ENCODE measurements at regions not wholly inside any gene's neighbourhood (a gene's known extent, or its start where the extent isn't known, plus 50 kb on each side); places are given as distances from the start of the nearest gene placed in this dataset.

DNA sequence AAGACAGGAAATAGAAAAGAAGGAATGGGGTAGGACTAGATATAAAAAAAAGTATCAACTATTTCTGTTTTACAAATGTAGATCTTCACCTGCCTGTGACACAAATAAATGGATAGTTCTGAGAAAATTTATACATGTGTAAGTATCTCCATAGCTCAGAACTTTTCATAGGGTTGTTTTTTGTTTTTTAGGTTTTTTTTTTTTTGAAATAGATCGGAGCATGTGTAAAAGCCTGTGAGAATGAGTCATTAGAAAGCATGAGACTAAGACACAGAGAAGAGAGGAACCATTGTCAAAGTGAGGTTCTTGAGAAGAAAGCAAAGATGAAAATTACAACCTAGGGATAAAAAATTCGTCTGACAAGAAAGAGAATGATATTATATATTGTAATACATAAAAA lies 481.6 kb downstream of the PABPC4L start:
- TF ChIP-seq, protein P1, sequence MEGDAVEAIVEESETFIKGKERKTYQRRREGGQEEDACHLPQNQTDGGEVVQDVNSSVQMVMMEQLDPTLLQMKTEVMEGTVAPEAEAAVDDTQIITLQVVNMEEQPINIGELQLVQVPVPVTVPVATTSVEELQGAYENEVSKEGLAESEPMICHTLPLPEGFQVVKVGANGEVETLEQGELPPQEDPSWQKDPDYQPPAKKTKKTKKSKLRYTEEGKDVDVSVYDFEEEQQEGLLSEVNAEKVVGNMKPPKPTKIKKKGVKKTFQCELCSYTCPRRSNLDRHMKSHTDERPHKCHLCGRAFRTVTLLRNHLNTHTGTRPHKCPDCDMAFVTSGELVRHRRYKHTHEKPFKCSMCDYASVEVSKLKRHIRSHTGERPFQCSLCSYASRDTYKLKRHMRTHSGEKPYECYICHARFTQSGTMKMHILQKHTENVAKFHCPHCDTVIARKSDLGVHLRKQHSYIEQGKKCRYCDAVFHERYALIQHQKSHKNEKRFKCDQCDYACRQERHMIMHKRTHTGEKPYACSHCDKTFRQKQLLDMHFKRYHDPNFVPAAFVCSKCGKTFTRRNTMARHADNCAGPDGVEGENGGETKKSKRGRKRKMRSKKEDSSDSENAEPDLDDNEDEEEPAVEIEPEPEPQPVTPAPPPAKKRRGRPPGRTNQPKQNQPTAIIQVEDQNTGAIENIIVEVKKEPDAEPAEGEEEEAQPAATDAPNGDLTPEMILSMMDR (IDR thresholded peaks at IDR 0.05) = no peak
- no peak for TF ChIP-seq POLR2A (IDR thresholded peaks at IDR 0.05)

Measured in uterus (tissue), 2 donors.